GM12878 (cell line): ENCODE measurements at regions not wholly inside any gene's neighbourhood (a gene's known extent, or its start where the extent isn't known, plus 50 kb on each side); places are given as distances from the start of the nearest gene placed in this dataset.

ENCODE experiments used
- ATAC-seq: fragments of 200-7000 bp; cut with Tn5 transposase; 3 replicates; pipeline ENCODE4 v1.9.1; 2020; ENCODE audit warnings: mild to moderate bottlenecking, moderate library complexity
- BruUV-seq: library from RNA; stranded (reverse); fragments of 400-500 nt; replicated peaks from 2 replicates; lab custom pipeline; 2021; lab: Mats Ljungman, UMichigan
- CTCF ChIA-PET: fragments of 300-600 bp; sonication (Branson Sonifier 250); formaldehyde crosslinking; extraction: SDS; loops from one replicate; lab custom pipeline; 2021; ENCODE audit warnings: inconsistent platforms; lab: Yijun Ruan, JAX
- POLR2A ChIA-PET: fragments of 350-600 bp; formaldehyde crosslinking; extraction: SDS; loops from one replicate; lab custom pipeline; 2021; ENCODE audit warnings: inconsistent platforms; lab: Charles Lee
- RAD21 ChIA-PET: fragments of 300-600 bp; sonication (Branson Sonifier 250); formaldehyde crosslinking; loops from one replicate; lab custom pipeline; 2023; ENCODE audit warnings: antibody characterized with exemption; ENCODE audit not compliant: unreplicated experiment; lab: Charles Lee
- SMC1A ChIA-PET: fragments of 300-600 bp; sonication (Branson Sonifier 250); formaldehyde crosslinking; loops from one replicate; lab custom pipeline; 2023; ENCODE audit not compliant: unreplicated experiment, uncharacterized antibody; lab: Charles Lee
- DNase-seq: peaks from one replicate; pipeline ENCODE4 v3.0.0-alpha.2; 2011; ENCODE audit warnings: low read depth, low spot score
- FAIRE-seq: peaks from 3 replicates; lab custom pipeline; 2011; peaks lifted over from hg19 to GRCh38; lab: Jason Lieb, UNC
- H2AFZ ChIP-seq: 2 replicates; pipeline ENCODE4 v1.6.0; 2011; ENCODE audit warnings: low read depth, low read length, control low read depth; ENCODE audit not compliant: control insufficient read depth
- H3K27ac ChIP-seq: 2 replicates; pipeline ENCODE4 v1.5.1; 2011; ENCODE audit warnings: control low read depth; ENCODE audit not compliant: control insufficient read depth, insufficient read depth
- H3K27me3 ChIP-seq, 2 experiments: replicated peaks in 1 of 2; 2 replicates each; pipeline versions ENCODE4 v1.6.0 to v1.6.1; 2011; ENCODE audit warnings: low read length in 1 of 2; ENCODE audit not compliant: control insufficient read depth in 2 of 2, insufficient read depth in 2 of 2
- H3K36me3 ChIP-seq, 2 experiments: 2 replicates each; pipeline ENCODE4 v1.5.1; 2011; ENCODE audit warnings: low read length in 1 of 2; ENCODE audit not compliant: control insufficient read depth in 2 of 2, insufficient read depth in 2 of 2
- H3K4me1 ChIP-seq: 2 replicates; pipeline ENCODE4 v1.6.1; 2011; ENCODE audit warnings: mild to moderate bottlenecking, low read length, moderate library complexity, mixed read lengths; ENCODE audit not compliant: control insufficient read depth, insufficient read depth
- H3K4me2 ChIP-seq: 2 replicates; pipeline ENCODE4 v1.6.0; 2011; ENCODE audit warnings: control low read depth; ENCODE audit not compliant: control insufficient read depth, insufficient read depth
- H3K4me3 ChIP-seq: fragments of 200-600 bp; sonication (generic); 2 replicates; pipeline ENCODE4 v1.5.1; 2016
- H3K79me2 ChIP-seq: 2 replicates; pipeline ENCODE4 v1.6.0; 2011; ENCODE audit warnings: low read length; ENCODE audit not compliant: control insufficient read depth, insufficient read depth
- H3K9ac ChIP-seq: 2 replicates; pipeline ENCODE4 v1.8.0; 2011; ENCODE audit warnings: low read length, control low read depth, mixed read lengths; ENCODE audit not compliant: control insufficient read depth, insufficient read depth
- H3K9me3 ChIP-seq: replicated peaks from 3 replicates; pipeline ENCODE4 v1.5.1; 2011; ENCODE audit warnings: mild to moderate bottlenecking, low read length; ENCODE audit not compliant: control insufficient read depth, insufficient read depth
- H4K20me1 ChIP-seq: 2 replicates; pipeline ENCODE4 v1.6.0; 2011; ENCODE audit not compliant: control insufficient read depth, insufficient read depth
- IKZF2 ChIP-seq, 2 experiments: fragments of 450-650 bp; IDR thresholded peaks; 2 replicates each; pipeline ENCODE4 v1.6.1; 2017; ENCODE audit warnings: mild to moderate bottlenecking in 2 of 2, moderate library complexity in 2 of 2
- LARP7 ChIP-seq: fragments of 450-650 bp; IDR thresholded peaks from 2 replicates; pipeline ENCODE4 v1.6.1; 2017; ENCODE audit warnings: mild to moderate bottlenecking
- POLR2AphosphoS2 ChIP-seq: IDR thresholded peaks from 2 replicates; pipeline ENCODE4 v1.6.1; 2011; ENCODE audit warnings: low read depth, mild to moderate bottlenecking, low read length, improper control_type of control experiment, moderate library complexity
- SIN3A ChIP-seq: IDR thresholded peaks from 2 replicates; pipeline ENCODE4 v1.6.1; 2012; ENCODE audit warnings: low read depth, low read length, improper control_type of control experiment
- SMAD5 ChIP-seq: IDR thresholded peaks from 2 replicates; pipeline ENCODE4 v1.6.1; 2016; ENCODE audit warnings: antibody characterized with exemption, low read depth
- SMC3 ChIP-seq: IDR thresholded peaks from 2 replicates; pipeline ENCODE4 v1.6.1; 2011; ENCODE audit warnings: low read length, improper control_type of control experiment, borderline replicate concordance
- SREBF1 ChIP-seq: IDR thresholded peaks from 2 replicates; pipeline ENCODE4 v1.6.1; 2012; ENCODE audit warnings: mild to moderate bottlenecking, low read length
- SUZ12 ChIP-seq: fragments of 200-600 bp; sonication (generic); IDR thresholded peaks from one replicate; pipeline ENCODE4 v1.6.1; 2018; ENCODE audit warnings: antibody characterized with exemption, mild to moderate bottlenecking; ENCODE audit not compliant: unreplicated experiment
- ZBTB11 ChIP-seq: fragments of 450-650 bp; formaldehyde crosslinking; IDR thresholded peaks from 2 replicates; pipeline ENCODE4 v1.5.0; 2022; ENCODE audit warnings: mild to moderate bottlenecking, missing genetic modification characterization
- WGBS: methylation state at CpG from one replicate; pipeline ENCODE4 v1.1.6; 2016; ENCODE audit warnings: low lambda C conversion rate; ENCODE audit not compliant: insufficient replicate concordance, insufficient coverage; ENCODE audit errors: missing lambda C conversion rate; 5-methylcytosine and 5-hydroxymethylcytosine counted together
- in situ Hi-C: fragments of 300-500 bp; cut with MboI; formaldehyde crosslinking; loops from 9 replicates; pipeline ENCODE4 v1.14.3; 2018; ENCODE audit warnings: mixed read lengths
- intact Hi-C: fragments of 100-400 bp; cut with micrococcal nuclease; formaldehyde crosslinking; loops from one replicate; pipeline ENCODE4 v1.14.2; 2022; ENCODE audit not compliant: unreplicated experiment
- TF ChIP-seq, protein P1 (sequence below): fragments of 450-650 bp; IDR thresholded peaks from 2 replicates; pipeline ENCODE4 v1.6.1; 2017; ENCODE audit warnings: mild to moderate bottlenecking, moderate library complexity
- TF ChIP-seq, protein P2 (sequence below): fragments of 450-650 bp; conservative IDR thresholded peaks from 2 replicates; pipeline ENCODE4 v1.6.1; 2017; ENCODE audit warnings: mild to moderate bottlenecking, moderate library complexity
- TF ChIP-seq, protein P3 (sequence below): fragments of 450-650 bp; IDR thresholded peaks from 2 replicates; pipeline ENCODE4 v1.6.1; 2018; ENCODE audit warnings: mild to moderate bottlenecking, low read depth, moderate library complexity; ENCODE audit not compliant: partially characterized antibody

- 23% methylated on average over 4 of the region's 4 CpGs for WGBS
- BruUV-seq, result no TSS peak
- Histone ChIP-seq H3K79me2 (no peaks in the 10 kb centered on the region), H3K27ac (no peak overlapping the region), H3K9ac (no peak overlapping the region), H3K4me1 (no peaks in the 10 kb centered on the region), H4K20me1 (no peaks in the 10 kb centered on the region), H3K4me3 (no peak overlapping the region), H3K36me3 (no peaks in the 10 kb centered on the region), H2AFZ (no peak overlapping the region), H3K27me3 (no peaks in the 10 kb centered on the region), H3K9me3 (no peaks in the 10 kb centered on the region), H3K4me2 (no peak overlapping the region)
- DNase-seq (no peak), FAIRE-seq (no peak), ATAC-seq (no peak)
- RAD21 ChIA-PET, result interaction anchor here (1.9 kb wide), 1 partner anchor 9 kb away, joined by 4 read pairs; no protein-coding TSS in a partner anchor
- intact Hi-C loops, result no loop called here
- POLR2A ChIA-PET, result interaction anchor here (0.6 kb wide), 1 partner anchor 201 kb away, joined by 3 read pairs; no protein-coding TSS in a partner anchor
- SMC1A ChIA-PET, result interaction anchor here (0.7 to 2.1 kb wide), 3 partner anchors 16 to 116 kb away, joined by 3 to 8 read pairs (median 3); no protein-coding TSS in a partner anchor
- CTCF ChIA-PET, result interaction anchor here (1.5 to 2.2 kb wide), 3 partner anchors 10 to 59 kb away, joined by 4 to 6 read pairs (median 6); no protein-coding TSS in a partner anchor
- in situ Hi-C loops, result no loop called here
- TF ChIP-seq SMAD5 (no peak), SIN3A (no peak), SMC3 (no peak), SUZ12 (no peak), ZBTB11 (no peak), LARP7 (no peak), POLR2AphosphoS2 (no peak), IKZF2 (IDR thresholded peaks at IDR 0.05) (no peak), SREBF1 (no peak)
- TF ChIP-seq, protein P1, sequence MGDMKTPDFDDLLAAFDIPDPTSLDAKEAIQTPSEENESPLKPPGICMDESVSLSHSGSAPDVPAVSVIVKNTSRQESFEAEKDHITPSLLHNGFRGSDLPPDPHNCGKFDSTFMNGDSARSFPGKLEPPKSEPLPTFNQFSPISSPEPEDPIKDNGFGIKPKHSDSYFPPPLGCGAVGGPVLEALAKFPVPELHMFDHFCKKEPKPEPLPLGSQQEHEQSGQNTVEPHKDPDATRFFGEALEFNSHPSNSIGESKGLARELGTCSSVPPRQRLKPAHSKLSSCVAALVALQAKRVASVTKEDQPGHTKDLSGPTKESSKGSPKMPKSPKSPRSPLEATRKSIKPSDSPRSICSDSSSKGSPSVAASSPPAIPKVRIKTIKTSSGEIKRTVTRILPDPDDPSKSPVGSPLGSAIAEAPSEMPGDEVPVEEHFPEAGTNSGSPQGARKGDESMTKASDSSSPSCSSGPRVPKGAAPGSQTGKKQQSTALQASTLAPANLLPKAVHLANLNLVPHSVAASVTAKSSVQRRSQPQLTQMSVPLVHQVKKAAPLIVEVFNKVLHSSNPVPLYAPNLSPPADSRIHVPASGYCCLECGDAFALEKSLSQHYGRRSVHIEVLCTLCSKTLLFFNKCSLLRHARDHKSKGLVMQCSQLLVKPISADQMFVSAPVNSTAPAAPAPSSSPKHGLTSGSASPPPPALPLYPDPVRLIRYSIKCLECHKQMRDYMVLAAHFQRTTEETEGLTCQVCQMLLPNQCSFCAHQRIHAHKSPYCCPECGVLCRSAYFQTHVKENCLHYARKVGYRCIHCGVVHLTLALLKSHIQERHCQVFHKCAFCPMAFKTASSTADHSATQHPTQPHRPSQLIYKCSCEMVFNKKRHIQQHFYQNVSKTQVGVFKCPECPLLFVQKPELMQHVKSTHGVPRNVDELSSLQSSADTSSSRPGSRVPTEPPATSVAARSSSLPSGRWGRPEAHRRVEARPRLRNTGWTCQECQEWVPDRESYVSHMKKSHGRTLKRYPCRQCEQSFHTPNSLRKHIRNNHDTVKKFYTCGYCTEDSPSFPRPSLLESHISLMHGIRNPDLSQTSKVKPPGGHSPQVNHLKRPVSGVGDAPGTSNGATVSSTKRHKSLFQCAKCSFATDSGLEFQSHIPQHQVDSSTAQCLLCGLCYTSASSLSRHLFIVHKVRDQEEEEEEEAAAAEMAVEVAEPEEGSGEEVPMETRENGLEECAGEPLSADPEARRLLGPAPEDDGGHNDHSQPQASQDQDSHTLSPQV, result no peak
- TF ChIP-seq, protein P2, sequence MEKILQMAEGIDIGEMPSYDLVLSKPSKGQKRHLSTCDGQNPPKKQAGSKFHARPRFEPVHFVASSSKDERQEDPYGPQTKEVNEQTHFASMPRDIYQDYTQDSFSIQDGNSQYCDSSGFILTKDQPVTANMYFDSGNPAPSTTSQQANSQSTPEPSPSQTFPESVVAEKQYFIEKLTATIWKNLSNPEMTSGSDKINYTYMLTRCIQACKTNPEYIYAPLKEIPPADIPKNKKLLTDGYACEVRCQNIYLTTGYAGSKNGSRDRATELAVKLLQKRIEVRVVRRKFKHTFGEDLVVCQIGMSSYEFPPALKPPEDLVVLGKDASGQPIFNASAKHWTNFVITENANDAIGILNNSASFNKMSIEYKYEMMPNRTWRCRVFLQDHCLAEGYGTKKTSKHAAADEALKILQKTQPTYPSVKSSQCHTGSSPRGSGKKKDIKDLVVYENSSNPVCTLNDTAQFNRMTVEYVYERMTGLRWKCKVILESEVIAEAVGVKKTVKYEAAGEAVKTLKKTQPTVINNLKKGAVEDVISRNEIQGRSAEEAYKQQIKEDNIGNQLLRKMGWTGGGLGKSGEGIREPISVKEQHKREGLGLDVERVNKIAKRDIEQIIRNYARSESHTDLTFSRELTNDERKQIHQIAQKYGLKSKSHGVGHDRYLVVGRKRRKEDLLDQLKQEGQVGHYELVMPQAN, result no peak
- TF ChIP-seq, protein P3, sequence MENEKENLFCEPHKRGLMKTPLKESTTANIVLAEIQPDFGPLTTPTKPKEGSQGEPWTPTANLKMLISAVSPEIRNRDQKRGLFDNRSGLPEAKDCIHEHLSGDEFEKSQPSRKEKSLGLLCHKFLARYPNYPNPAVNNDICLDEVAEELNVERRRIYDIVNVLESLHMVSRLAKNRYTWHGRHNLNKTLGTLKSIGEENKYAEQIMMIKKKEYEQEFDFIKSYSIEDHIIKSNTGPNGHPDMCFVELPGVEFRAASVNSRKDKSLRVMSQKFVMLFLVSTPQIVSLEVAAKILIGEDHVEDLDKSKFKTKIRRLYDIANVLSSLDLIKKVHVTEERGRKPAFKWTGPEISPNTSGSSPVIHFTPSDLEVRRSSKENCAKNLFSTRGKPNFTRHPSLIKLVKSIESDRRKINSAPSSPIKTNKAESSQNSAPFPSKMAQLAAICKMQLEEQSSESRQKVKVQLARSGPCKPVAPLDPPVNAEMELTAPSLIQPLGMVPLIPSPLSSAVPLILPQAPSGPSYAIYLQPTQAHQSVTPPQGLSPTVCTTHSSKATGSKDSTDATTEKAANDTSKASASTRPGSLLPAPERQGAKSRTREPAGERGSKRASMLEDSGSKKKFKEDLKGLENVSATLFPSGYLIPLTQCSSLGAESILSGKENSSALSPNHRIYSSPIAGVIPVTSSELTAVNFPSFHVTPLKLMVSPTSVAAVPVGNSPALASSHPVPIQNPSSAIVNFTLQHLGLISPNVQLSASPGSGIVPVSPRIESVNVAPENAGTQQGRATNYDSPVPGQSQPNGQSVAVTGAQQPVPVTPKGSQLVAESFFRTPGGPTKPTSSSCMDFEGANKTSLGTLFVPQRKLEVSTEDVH, result no peak
Observed at GRCh38 chr7:83872501-83872900, 223.6 kb upstream of the SEMA3E start.
